ENCODE measurements at regions not wholly inside any gene's neighbourhood (a gene's known extent, or its start where the extent isn't known, plus 50 kb on each side); places are given as distances from the start of the nearest gene placed in this dataset.
"Not testable (repeated sequence)": the region's sequence is repeated elsewhere in the genome, so short reads cannot be mapped to it uniquely, and the experiment has no call there.

- H3K4me3 ChIP-seq (ENCODE audit: low read length in 2 of 2) = no peak overlapping the region
- H3K27me3 ChIP-seq (ENCODE audit: control insufficient read depth in 1 of 2, insufficient read depth in 2 of 2, low read length in 1 of 2) = no peaks in the 10 kb centered on the region
- no peak overlapping the region for H3K27ac ChIP-seq (ENCODE audit: low read depth in 1 of 2, low read length in 2 of 2)
- ATAC-seq (ENCODE audit: low FRiP score) (no peak), DNase-seq (no peak)
- H3K4me1 ChIP-seq (ENCODE audit: control insufficient read depth in 1 of 2, insufficient read depth in 2 of 2, low read length in 2 of 2) = no peaks in the 10 kb centered on the region
- intact Hi-C loops (cut with DNase I) = no loop called here
- no peaks in the 10 kb centered on the region for H3K36me3 ChIP-seq (ENCODE audit: control insufficient read depth in 1 of 2, insufficient read depth in 2 of 2, low read length in 1 of 2)
- no peaks in the 10 kb centered on the region for H3K9me3 ChIP-seq (ENCODE audit: control insufficient read depth, low read length)
Measured at GRCh38 chr1:157438613-157439012, 113.7 kb downstream of the FCRL5 start.

GRCh38 chr1:157438146-157438545 lies 114.2 kb downstream of the FCRL5 start:
- H3K36me3 ChIP-seq (ENCODE audit: control insufficient read depth in 1 of 2, insufficient read depth in 2 of 2, low read length in 1 of 2) = no peaks in the 10 kb centered on the region
- ATAC-seq (ENCODE audit: low FRiP score) (no peak), DNase-seq (no peak)
- no peaks in the 10 kb centered on the region for H3K27me3 ChIP-seq (ENCODE audit: control insufficient read depth in 1 of 2, insufficient read depth in 2 of 2, low read length in 1 of 2)
- no peaks in the 10 kb centered on the region for H3K4me1 ChIP-seq (ENCODE audit: control insufficient read depth in 1 of 2, insufficient read depth in 2 of 2, low read length in 2 of 2)
- intact Hi-C loops (cut with DNase I) = no loop called here
- no peak overlapping the region for H3K27ac ChIP-seq (ENCODE audit: low read depth in 1 of 2, low read length in 2 of 2)
- no peaks in the 10 kb centered on the region for H3K9me3 ChIP-seq (ENCODE audit: control insufficient read depth, low read length)
- WGBS, 2 donors = 54 to 74% methylated on average over 1 of the region's 1 CpG
- no peak overlapping the region for H3K4me3 ChIP-seq (ENCODE audit: low read length in 2 of 2)

DNA sequence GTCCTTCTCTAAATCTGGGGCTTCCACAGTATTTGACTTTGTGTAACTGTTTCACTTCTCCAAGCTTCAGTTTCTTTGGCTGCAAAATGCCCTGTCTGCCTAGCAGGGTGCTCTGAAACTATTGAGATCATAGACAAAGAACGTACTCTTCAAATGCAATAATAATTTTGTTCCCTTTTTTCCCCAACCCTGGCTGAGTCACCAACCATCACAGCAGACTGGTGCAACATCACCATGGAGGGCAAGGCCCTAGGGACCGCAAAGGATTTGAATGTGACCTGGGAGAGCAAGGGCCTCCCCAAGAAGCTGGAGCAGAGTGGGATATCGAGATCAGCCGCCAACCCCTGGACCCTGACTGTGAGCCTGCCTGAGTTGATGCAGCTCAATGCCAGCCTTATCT lies 115.0 kb downstream of the FCRL5 start:
- H3K27me3 ChIP-seq (ENCODE audit: control insufficient read depth in 1 of 2, insufficient read depth in 2 of 2, low read length in 1 of 2) = no peaks in the 10 kb centered on the region
- intact Hi-C loops (cut with DNase I) = no loop called here

GRCh38 chr1:157431751-157432150 lies 120.6 kb downstream of the FCRL5 start:
- intact Hi-C loops (cut with DNase I) = no loop called here
- DNase-seq (no peak), ATAC-seq (ENCODE audit: low FRiP score) (no peak)
- Histone ChIP-seq H3K27me3 (ENCODE audit: control insufficient read depth in 1 of 2, insufficient read depth in 2 of 2, low read length in 1 of 2) (no peaks in the 10 kb centered on the region), H3K4me3 (ENCODE audit: low read length in 2 of 2) (no peak overlapping the region), H3K4me1 (ENCODE audit: control insufficient read depth in 1 of 2, insufficient read depth in 2 of 2, low read length in 2 of 2) (no peaks in the 10 kb centered on the region), H3K9me3 (ENCODE audit: control insufficient read depth, low read length) (no peaks in the 10 kb centered on the region), H3K36me3 (ENCODE audit: control insufficient read depth in 1 of 2, insufficient read depth in 2 of 2, low read length in 1 of 2) (no peaks in the 10 kb centered on the region), H3K27ac (ENCODE audit: low read depth in 1 of 2, low read length in 2 of 2) (no peak overlapping the region)
- WGBS, 2 donors = 70 to 77% methylated on average over 5 of the region's 5 CpGs

More for the DNA sequence above, 115.0 kb downstream of the FCRL5 start:
- no peak for DNase-seq
- 85 to 91% methylated on average over 4 of the region's 4 CpGs for WGBS, 2 donors
- Histone ChIP-seq H3K9me3 (ENCODE audit: control insufficient read depth, low read length) (no peaks in the 10 kb centered on the region), H3K4me3 (ENCODE audit: low read length in 2 of 2) (no peak overlapping the region), H3K36me3 (ENCODE audit: control insufficient read depth in 1 of 2, insufficient read depth in 2 of 2, low read length in 1 of 2) (no peaks in the 10 kb centered on the region), H3K4me1 (ENCODE audit: control insufficient read depth in 1 of 2, insufficient read depth in 2 of 2, low read length in 2 of 2) (no peaks in the 10 kb centered on the region), H3K27ac (ENCODE audit: low read depth in 1 of 2, low read length in 2 of 2) (no peak overlapping the region)
- ATAC-seq (ENCODE audit: low FRiP score) = no peak

GRCh38 chr1:157429601-157430240 lies 122.6 kb downstream of the FCRL5 start:
- no peak overlapping the region for H3K27ac ChIP-seq (ENCODE audit: low read depth in 1 of 2, low read length in 2 of 2)
- intact Hi-C loops (cut with DNase I) = no loop called here
- no peaks in the 10 kb centered on the region for H3K27me3 ChIP-seq (ENCODE audit: control insufficient read depth in 1 of 2, insufficient read depth in 2 of 2, low read length in 1 of 2)
- no peak overlapping the region for H3K4me3 ChIP-seq (ENCODE audit: low read length in 2 of 2)
- 65 to 68% methylated on average over 5 of the region's 5 CpGs for WGBS, 2 donors
- no peaks in the 10 kb centered on the region for H3K9me3 ChIP-seq (ENCODE audit: control insufficient read depth, low read length)
- ATAC-seq (ENCODE audit: low FRiP score) (no peak), DNase-seq (no peak)
- H3K36me3 ChIP-seq (ENCODE audit: control insufficient read depth in 1 of 2, insufficient read depth in 2 of 2, low read length in 1 of 2) = no peaks in the 10 kb centered on the region
- H3K4me1 ChIP-seq (ENCODE audit: control insufficient read depth in 1 of 2, insufficient read depth in 2 of 2, low read length in 2 of 2) = no peaks in the 10 kb centered on the region

- H3K9me3 ChIP-seq (ENCODE audit: control insufficient read depth, low read length); H3K4me1 ChIP-seq (ENCODE audit: control insufficient read depth in 1 of 2, insufficient read depth in 2 of 2, low read length in 2 of 2); intact Hi-C loops (cut with DNase I); ATAC-seq (ENCODE audit: low FRiP score); DNase-seq; H3K27ac ChIP-seq (ENCODE audit: low read depth in 1 of 2, low read length in 2 of 2); H3K36me3 ChIP-seq (ENCODE audit: control insufficient read depth in 1 of 2, insufficient read depth in 2 of 2, low read length in 1 of 2); H3K27me3 ChIP-seq (ENCODE audit: control insufficient read depth in 1 of 2, insufficient read depth in 2 of 2, low read length in 1 of 2); H3K4me3 ChIP-seq (ENCODE audit: low read length in 2 of 2): not testable (repeated sequence)
- WGBS, 2 donors = 95 to 96% methylated on average over 1 of the region's 1 CpG
Measured at GRCh38 chr1:157423764-157424163, 128.6 kb downstream of the FCRL5 start.

DNA sequence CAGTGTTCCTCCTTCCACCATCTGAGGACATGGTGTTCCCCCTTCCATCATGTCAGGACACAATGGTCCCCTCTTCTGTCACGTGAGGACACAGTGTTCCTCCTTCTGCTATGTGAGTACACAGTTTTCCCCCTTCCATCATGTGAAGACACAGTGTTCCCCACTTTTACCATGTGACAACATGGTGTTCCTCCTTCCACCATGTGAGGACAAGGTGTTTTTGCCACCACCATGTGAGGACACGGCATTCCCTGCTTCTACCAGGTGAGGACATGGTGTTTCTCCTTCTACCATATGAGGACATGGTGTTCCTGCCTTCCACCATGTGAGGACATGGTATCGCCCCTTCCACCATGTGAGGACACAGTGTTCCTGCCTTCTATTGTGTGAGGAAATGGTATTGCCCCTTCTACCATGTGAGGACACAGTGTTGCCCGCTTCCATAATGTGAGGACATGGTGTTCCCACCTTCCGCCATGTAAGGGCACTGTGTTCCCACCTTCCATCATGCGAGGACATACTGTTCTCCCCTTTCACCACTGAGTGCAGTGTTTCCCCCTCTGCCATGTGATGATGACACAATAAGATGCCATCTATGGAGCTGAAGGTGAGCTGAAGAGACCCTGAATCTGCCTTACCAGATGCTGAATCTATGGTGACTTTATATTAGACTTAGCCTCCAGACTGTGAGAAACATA lies 132.3 kb downstream of the FCRL5 start:
- H3K4me1 ChIP-seq (ENCODE audit: control insufficient read depth in 1 of 2, insufficient read depth in 2 of 2, low read length in 2 of 2) = no peaks in the 10 kb centered on the region
- ATAC-seq (ENCODE audit: low FRiP score) (no peak), DNase-seq (no peak)
- H3K9me3 ChIP-seq (ENCODE audit: control insufficient read depth, low read length) = no peaks in the 10 kb centered on the region
- 86 to 89% methylated on average over 6 of the region's 6 CpGs for WGBS, 2 donors
- intact Hi-C loops (cut with DNase I) = no loop called here
- H3K27me3 ChIP-seq (ENCODE audit: control insufficient read depth in 1 of 2, insufficient read depth in 2 of 2, low read length in 1 of 2) = peaks cover 0 to 1% of the 10 kb centered on the region in 2 donors
- no peak overlapping the region for H3K4me3 ChIP-seq (ENCODE audit: low read length in 2 of 2)
- no peaks in the 10 kb centered on the region for H3K36me3 ChIP-seq (ENCODE audit: control insufficient read depth in 1 of 2, insufficient read depth in 2 of 2, low read length in 1 of 2)
- no peak overlapping the region for H3K27ac ChIP-seq (ENCODE audit: low read depth in 1 of 2, low read length in 2 of 2)

- WGBS, 2 donors = 74 to 79% methylated on average over 3 of the region's 3 CpGs
- Histone ChIP-seq H3K9me3 (ENCODE audit: control insufficient read depth, low read length) (no peaks in the 10 kb centered on the region), H3K36me3 (ENCODE audit: control insufficient read depth in 1 of 2, insufficient read depth in 2 of 2, low read length in 1 of 2) (no peaks in the 10 kb centered on the region), H3K27ac (ENCODE audit: low read depth in 1 of 2, low read length in 2 of 2) (no peak overlapping the region), H3K4me3 (ENCODE audit: low read length in 2 of 2) (no peak overlapping the region), H3K27me3 (ENCODE audit: control insufficient read depth in 1 of 2, insufficient read depth in 2 of 2, low read length in 1 of 2) (peaks cover 0 to 1% of the 10 kb centered on the region in 2 donors), H3K4me1 (ENCODE audit: control insufficient read depth in 1 of 2, insufficient read depth in 2 of 2, low read length in 2 of 2) (no peaks in the 10 kb centered on the region)
- ATAC-seq (ENCODE audit: low FRiP score) (no peak), DNase-seq (no peak)
- intact Hi-C loops (cut with DNase I) = no loop called here
Measured at GRCh38 chr1:157418659-157419058, 133.7 kb downstream of the FCRL5 start.

DNA sequence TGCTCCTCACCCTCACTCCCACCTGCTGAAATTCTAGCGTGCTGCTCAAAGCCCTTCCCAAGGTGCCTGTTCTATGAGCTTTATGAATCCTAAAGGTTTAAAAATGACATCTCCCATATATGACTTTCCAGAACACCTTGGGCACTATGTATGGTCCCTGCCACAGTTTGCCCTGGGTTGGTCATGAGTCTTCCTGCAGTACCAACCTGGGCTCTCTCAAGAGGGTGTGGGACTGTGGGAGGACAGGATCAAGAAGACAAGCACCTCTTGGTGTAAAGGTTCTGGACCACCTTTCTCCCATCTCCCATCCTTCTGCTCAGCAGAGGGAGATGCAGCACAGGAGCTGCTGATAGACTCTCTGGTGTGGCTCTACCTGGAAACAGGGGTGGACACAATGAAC lies 134.1 kb downstream of the FCRL5 start:
- Histone ChIP-seq H3K27ac (ENCODE audit: low read depth in 1 of 2, low read length in 2 of 2) (no peak overlapping the region), H3K9me3 (ENCODE audit: control insufficient read depth, low read length) (no peaks in the 10 kb centered on the region), H3K27me3 (ENCODE audit: control insufficient read depth in 1 of 2, insufficient read depth in 2 of 2, low read length in 1 of 2) (peaks cover 0 to 1% of the 10 kb centered on the region in 2 donors), H3K4me1 (ENCODE audit: control insufficient read depth in 1 of 2, insufficient read depth in 2 of 2, low read length in 2 of 2) (no peaks in the 10 kb centered on the region), H3K4me3 (ENCODE audit: low read length in 2 of 2) (no peak overlapping the region), H3K36me3 (ENCODE audit: control insufficient read depth in 1 of 2, insufficient read depth in 2 of 2, low read length in 1 of 2) (no peaks in the 10 kb centered on the region)
- no peak for ATAC-seq (ENCODE audit: low FRiP score)
- WGBS, 2 donors = 89% methylated on average over 1 of the region's 1 CpG
- no peak for DNase-seq
- intact Hi-C loops (cut with DNase I) = no loop called here

Data from aorta (tissue), 5 donors.